B cell (primary cell): ENCODE measurements at regions not wholly inside any gene's neighbourhood (a gene's known extent, or its start where the extent isn't known, plus 50 kb on each side); places are given as distances from the start of the nearest gene placed in this dataset.

Experiments
- CTCF ChIP-seq: fragments of 200-600 bp; IDR thresholded peaks from one replicate; pipeline ENCODE4 v1.8.0; 2022; ENCODE audit warnings: antibody characterized with exemption, mild to moderate bottlenecking
- EZH2 ChIP-seq: IDR thresholded peaks from 2 replicates; pipeline ENCODE4 v1.6.1; 2012; ENCODE audit warnings: borderline replicate concordance, low read depth, mild to moderate bottlenecking, moderate library complexity, low read length; ENCODE audit not compliant: insufficient read depth, poor library complexity, severe bottlenecking

GRCh38 chr2:103367877-103368276, 606.0 kb downstream of the TMEM182 start:
- no peak for TF ChIP-seq CTCF
- no peak for TF ChIP-seq EZH2
